ENCODE measurements at regions not wholly inside any gene's neighbourhood (a gene's known extent, or its start where the extent isn't known, plus 50 kb on each side); places are given as distances from the start of the nearest gene placed in this dataset.

DNA sequence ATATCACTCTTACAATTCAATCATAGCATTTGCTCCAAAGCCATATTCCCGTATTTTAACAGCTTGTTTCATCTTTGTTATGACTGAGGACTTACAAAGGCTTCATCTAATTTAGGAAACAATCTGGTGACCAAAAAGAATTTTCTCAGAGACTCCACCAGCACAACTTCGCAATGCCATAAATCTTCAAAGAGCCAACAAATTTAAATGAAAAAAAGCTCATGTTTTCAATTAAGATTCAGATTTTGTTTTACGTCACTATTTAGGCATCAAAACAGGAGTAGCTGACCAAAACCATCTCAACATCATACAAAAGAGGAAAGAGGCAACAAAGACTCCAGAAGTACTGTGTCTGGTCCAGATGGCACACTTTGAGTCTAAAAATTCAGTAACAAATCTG is 373.3 kb downstream of the TTLL7 start:
- TF ChIP-seq ZZZ3 (IDR thresholded peaks at IDR 0.05; ENCODE audit: control insufficient read depth, insufficient read length, low read depth) (no peak), ATF2 (IDR thresholded peaks at IDR 0.05; ENCODE audit: low read length) (no peak), CTCF (IDR thresholded peaks at IDR 0.05 in 2 of 3, conservative IDR thresholded peaks at IDR 0.05 in 1 of 3; ENCODE audit: control insufficient read depth in 2 of 3, extremely low read depth in 1 of 3, insufficient read depth in 1 of 3, low read depth in 3 of 3, low read length in 3 of 3) (no peak), POLR2AphosphoS5 (IDR thresholded peaks at IDR 0.05; ENCODE audit: low read length) (no peak), SRF (IDR thresholded peaks at IDR 0.05; ENCODE audit: low read depth in 2 of 2, low read length in 2 of 2) (no peak), SMAD5 (IDR thresholded peaks at IDR 0.05; ENCODE audit: low read depth) (no peak), RAD21 (IDR thresholded peaks at IDR 0.05; ENCODE audit: insufficient read depth, low read depth, low read length) (no peak), NBN (IDR thresholded peaks at IDR 0.05) (no peak)
- TF ChIP-seq, protein P1, sequence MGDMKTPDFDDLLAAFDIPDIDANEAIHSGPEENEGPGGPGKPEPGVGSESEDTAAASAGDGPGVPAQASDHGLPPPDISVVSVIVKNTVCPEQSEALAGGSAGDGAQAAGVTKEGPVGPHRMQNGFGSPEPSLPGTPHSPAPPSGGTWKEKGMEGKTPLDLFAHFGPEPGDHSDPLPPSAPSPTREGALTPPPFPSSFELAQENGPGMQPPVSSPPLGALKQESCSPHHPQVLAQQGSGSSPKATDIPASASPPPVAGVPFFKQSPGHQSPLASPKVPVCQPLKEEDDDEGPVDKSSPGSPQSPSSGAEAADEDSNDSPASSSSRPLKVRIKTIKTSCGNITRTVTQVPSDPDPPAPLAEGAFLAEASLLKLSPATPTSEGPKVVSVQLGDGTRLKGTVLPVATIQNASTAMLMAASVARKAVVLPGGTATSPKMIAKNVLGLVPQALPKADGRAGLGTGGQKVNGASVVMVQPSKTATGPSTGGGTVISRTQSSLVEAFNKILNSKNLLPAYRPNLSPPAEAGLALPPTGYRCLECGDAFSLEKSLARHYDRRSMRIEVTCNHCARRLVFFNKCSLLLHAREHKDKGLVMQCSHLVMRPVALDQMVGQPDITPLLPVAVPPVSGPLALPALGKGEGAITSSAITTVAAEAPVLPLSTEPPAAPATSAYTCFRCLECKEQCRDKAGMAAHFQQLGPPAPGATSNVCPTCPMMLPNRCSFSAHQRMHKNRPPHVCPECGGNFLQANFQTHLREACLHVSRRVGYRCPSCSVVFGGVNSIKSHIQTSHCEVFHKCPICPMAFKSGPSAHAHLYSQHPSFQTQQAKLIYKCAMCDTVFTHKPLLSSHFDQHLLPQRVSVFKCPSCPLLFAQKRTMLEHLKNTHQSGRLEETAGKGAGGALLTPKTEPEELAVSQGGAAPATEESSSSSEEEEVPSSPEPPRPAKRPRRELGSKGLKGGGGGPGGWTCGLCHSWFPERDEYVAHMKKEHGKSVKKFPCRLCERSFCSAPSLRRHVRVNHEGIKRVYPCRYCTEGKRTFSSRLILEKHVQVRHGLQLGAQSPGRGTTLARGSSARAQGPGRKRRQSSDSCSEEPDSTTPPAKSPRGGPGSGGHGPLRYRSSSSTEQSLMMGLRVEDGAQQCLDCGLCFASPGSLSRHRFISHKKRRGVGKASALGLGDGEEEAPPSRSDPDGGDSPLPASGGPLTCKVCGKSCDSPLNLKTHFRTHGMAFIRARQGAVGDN (IDR thresholded peaks at IDR 0.05), result no peak
